GM19463 (cell line): ENCODE measurements at regions not wholly inside any gene's neighbourhood (a gene's known extent, or its start where the extent isn't known, plus 50 kb on each side); places are given as distances from the start of the nearest gene placed in this dataset.
A peak's percentile ranks its signal among the peaks of the same experiment; 100 is the strongest.

ENCODE experiments used
- ATAC-seq: cut with Tn5 transposase; IDR thresholded peaks from one replicate; pipeline ENCODE4 v1.9.1; 2021; ENCODE audit warnings: mild to moderate bottlenecking, moderate library complexity; ENCODE audit not compliant: unreplicated experiment

DNA sequence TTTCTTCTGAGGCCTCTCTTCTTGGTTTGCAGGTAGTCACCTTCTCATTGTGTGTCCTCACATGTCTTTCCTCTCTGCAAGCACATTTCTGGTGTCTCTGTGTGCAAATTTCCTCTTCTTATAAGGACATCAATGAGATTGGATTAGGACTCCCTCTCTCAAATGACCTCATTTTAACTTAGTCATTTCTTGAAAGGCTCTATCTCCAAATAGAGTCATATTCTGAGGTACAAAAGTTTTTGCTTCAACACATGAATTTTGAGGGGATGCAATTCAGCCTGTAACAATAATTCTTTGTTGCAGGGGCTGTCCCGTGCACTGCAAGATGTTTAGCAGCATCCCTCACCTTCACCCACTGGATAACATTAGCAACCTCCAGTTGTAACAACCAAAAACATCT is 115.0 kb upstream of the DCBLD2 start:
- ATAC-seq: no peak

DNA sequence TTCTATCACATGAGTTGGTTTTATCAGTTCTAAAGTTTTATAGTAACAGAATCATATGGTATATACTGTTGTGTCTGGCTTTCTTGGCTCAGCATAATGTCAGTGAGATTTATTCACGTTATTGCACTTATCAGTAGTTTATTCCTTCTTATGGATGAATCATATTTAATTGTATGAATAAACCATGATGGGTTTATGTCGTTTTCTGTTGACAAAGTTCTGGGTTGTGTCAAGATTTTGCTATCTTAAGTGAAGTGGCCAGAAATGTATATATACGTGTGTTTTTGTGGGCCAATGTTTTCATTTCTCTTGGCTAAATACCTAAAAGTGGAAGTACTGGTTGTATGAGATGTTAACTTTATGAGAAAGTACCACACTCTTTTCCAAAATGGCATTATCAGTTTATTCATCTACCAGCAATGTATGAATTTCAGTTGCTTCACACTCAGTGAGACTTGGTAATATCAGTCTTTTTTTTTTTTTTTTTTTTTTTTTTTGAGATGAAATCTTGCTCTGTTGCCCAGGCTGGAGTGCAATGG is 112.4 kb upstream of the DCBLD2 start:
- no peak for ATAC-seq

DNA sequence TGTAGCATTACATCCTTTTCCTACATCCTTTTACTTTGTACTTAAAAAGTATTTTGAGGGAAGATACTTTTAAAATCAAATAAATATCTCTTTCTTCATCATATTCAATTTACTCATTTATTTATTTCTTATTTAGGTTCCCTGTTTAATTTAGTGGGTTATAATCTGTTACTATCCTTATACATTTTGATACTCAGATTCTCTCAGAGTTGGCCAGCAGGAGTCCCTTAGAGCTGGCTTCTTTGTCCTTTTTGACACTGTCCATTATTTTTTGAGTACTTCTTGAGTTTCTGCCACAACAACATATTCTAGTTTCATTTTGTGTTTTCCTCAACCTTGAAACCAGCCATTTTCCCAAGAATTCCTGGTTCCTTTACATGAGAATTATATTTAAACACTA is 111.6 kb upstream of the DCBLD2 start:
- no peak for ATAC-seq

DNA sequence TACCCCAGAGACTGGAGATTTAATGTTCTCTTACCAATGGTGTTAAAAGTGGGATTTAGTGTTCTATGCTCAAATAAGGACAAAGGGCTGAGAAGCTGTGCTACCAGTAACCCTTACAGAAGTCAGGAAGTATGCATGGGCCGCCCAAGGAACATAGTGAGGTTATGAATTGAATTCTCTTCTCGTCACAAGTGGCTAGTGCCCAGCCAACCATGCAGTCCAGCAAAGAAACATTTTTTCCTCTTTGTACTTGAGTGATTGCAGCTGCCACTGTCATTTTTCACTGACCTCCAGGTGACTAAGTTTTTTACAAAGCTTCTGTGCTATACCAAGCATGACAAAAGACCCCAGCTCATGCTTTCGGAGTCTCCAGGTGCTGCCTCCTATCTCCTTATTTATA is 110.6 kb upstream of the DCBLD2 start:
- peak; percentile 86 for ATAC-seq

DNA sequence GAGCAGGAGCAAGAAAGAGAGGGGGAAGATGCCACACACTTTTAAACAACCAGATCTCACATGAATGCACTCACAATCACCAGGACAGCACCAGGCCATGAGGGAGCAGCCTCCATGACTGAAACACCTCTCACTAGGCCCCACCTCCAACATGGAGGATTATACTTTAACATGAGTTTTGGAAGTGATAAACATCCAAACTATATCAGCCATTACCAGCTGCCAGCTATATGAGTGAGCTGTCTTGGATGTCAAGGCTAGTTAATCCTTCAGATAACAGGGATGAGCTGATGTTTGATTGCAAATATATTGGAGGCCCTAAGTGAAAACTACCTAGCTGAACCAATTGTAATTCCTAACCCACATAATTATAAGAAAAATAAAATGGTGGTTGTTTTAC is 108.4 kb upstream of the DCBLD2 start:
- ATAC-seq: no peak

DNA sequence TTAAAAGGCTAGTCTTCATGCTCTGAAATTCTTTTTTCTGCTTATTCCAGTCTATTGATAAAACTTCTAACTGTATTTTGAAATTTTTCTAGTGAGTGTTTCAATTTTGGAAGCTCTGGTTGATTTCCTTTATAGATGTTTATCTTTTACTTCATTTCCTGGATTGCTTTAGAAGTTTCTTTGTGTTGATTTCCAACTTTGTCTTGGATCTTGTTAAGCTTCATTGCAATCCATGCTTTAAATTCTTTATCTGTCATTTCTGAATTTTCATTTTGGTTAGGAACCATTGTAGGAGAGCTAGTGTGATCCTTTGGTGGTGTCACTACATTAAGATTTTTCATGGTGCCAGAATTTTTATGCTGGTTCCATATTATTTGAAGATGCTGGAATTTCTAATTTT is 105.2 kb upstream of the DCBLD2 start:
- ATAC-seq: no peak

DNA sequence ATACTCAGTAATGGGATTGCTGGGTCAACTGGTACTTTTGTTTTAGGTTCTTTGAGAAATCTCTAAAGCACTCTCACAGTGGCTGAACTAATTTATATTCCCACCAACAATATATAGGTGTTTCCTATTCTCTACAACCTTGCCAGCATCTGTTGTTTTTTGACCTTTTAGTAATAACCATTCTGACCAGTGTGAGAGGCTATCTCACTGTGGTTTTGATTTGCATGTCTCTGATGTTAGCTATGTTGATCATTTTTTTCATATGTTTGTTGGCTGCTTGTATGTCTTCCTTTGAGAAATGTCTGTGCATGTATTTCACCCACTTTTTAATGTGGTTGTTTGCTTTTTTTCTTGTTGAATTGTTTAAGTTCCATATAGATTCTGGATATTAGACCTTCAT is 98.2 kb upstream of the DCBLD2 start:
- ATAC-seq: no peak

DNA sequence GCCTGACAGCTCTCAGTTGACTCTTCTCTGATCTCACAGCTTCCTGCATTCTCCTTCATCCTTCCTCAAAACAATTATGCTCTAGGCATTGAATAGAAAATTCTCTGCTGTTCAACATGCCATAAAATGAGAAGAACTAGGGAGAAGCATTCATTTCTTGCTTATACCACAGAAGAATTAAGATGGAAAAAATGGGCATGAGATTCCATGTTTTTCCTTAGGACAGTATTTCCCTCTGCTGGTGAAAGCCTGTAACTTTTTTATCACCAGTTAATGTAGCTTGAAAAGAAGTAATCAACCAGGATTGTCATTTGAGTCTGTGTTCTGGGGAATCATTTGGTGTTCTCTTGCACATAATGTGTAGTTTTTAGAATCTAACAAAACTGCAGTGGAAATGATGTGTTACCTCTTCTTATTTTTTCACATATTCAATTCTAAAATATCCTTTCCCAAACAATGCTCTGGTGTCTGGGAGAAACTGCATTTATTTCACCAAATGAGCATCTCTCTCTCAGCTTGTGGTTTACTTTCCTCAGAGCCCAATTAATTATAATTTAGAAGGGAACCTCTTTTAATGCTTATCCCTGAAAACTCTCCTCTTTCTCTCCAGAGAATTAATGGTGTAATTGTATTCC is 92.8 kb upstream of the DCBLD2 start:
- ATAC-seq: no peak

DNA sequence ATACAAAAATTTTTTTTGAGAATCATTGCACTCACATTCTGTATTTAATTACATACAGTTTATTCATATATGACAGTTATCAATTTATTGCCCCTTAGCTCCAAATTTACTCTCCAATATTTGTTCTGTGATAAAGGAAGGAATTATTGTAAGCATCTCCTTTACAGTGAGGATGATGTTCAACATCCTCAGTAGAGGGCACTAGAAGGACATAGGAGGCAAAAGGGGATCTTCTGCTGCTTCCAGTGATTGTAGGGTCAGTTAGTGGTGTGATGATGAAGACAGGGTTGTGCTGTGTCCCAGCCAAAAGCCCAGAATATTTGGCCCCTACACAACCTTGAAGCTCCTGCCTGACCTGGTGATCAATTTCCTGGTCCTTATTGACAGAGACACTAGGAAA is 89.9 kb upstream of the DCBLD2 start:
- ATAC-seq: no peak

DNA sequence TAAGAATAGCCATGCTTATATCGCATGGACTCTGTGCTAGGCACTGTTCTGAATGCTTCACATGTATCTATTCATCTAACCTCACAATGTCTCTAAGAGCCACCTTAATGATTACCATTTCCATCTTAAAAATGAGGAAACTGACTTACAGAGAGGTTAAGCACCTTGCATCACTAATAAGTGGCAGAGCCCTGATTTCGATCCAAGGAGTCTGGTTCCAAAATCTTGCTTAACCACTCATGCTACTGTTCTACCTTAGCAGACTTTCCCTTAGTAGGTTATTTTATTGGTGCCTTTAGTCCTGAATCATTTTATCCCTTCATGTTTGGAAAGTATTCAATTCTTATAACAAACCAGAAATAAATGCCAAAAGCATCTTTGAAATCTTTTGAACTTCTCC is 89.2 kb upstream of the DCBLD2 start:
- no peak for ATAC-seq

DNA sequence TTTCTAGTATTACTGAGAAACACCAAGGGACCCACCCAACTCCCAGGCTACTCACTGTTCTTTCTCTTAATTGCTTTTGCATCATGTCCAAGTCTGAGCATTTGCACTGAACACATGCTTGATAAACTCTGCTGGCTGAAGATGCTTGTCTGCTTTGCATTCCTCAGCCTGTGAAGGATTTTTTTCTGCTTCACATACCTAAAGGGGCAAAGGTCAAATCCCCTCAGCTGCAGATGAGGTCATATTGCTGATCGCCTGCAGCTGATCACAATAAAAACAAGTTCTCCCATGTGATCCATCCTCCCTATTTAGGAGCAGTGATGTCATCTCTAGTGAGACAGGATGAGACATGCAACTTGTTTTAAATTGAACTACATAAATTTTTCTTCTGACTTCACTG is 84.6 kb upstream of the DCBLD2 start:
- no peak for ATAC-seq

DNA sequence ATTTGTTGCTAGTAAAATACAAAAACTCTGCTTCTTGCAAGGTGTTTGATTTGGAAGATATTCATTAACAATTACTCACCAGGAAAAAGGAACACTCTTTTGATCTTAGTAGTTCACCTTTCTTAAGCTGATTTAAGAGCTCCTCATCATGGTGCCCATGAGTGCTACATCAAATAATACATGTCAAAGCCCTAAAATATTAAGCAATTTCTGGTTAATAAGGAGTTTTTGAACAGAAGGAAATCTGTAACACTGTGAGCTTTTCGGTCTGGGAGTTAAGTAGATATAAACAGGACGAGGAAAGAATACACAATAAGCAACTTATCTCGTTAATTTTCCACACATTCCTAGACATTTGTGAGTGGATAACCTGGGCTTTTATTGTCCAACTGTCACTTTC is 83.9 kb upstream of the DCBLD2 start:
- no peak for ATAC-seq

DNA sequence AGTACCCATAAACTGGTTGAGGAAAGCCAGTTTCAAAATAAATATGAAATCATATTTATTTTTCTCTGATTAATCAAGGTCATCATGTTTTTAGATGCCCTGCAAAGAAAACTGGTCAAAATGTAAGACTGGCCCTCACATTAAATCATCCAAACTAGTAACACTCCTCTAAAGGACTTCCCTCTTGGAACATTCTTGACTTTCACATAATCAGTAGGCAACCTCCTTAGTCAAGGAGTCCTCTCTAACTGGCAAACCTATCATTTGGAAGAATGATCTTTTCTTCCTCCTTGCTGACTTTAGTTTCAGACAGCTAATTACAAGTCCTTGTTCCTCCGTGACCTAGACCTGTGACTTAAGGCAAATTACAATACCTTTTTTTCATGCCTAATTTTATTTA is 82.5 kb upstream of the DCBLD2 start:
- no peak for ATAC-seq

DNA sequence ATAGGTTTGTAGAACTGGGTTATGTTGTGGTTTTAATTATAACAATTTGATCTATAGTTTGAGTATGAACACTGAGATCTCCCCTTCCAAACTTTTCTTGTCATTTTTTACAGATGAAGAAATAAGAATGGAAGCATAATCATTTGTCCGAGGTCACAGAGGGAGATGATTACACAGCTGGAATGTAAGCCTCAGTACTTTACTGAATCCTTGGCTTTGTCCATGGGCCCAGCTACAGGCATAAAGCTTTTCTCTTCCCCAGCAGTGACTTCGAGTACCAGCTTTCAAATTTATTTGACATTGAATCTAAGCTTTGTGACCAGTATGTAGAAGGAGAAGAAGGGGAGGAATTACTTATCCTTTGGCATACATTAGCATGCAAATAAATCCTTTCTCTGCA is 80.9 kb upstream of the DCBLD2 start:
- ATAC-seq: no peak

DNA sequence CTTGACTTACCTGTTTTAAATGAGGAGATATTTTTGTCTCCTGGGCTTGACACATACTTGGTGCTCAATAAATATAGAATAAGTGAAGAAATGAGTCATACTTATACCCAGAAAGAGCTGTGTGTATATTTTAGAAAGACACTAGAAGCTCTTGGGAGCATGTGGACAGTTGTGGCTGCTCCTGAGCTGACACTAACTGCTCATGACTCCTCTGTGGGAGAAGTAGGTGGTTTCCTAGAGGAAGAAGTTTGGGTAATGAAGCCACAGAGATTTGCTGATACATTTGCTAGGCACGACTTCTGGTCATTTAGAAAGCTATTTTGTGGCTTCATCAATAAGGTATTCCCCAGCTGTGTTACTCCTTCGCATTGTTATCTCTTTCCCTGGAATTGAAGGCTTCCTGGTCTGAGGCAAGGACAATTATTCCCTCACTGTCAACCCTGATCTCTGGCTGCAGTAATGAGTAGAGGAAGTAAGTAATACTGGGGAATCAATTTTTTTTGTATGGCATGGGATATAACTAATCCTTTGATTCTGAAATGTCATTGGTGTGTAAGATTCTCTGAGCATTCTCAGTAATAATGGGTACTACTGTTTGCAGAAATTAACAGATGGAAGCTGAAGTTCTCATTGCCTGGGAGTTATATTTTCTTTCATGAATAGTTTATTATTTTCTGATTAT is 79.6 kb upstream of the DCBLD2 start:
- peak; percentile 96 for ATAC-seq

DNA sequence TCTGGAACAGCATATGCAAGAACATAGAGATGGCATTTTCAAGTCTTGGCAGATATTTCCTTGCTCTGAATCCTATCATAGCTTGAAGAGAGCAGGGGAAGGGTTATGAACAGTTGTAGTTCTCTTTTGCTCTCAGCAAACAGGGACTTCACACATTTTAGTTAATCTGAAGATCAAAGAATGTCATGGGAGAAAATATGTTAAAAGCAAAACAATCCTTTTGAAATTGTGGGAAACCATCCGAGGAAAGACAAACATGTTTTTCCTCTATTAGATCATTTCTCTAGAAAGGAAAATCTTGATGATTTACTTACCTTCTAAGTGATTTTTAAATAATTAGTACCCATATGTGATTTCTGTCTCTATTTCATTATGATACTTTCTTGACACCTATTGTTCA is 77.8 kb upstream of the DCBLD2 start:
- no peak for ATAC-seq

DNA sequence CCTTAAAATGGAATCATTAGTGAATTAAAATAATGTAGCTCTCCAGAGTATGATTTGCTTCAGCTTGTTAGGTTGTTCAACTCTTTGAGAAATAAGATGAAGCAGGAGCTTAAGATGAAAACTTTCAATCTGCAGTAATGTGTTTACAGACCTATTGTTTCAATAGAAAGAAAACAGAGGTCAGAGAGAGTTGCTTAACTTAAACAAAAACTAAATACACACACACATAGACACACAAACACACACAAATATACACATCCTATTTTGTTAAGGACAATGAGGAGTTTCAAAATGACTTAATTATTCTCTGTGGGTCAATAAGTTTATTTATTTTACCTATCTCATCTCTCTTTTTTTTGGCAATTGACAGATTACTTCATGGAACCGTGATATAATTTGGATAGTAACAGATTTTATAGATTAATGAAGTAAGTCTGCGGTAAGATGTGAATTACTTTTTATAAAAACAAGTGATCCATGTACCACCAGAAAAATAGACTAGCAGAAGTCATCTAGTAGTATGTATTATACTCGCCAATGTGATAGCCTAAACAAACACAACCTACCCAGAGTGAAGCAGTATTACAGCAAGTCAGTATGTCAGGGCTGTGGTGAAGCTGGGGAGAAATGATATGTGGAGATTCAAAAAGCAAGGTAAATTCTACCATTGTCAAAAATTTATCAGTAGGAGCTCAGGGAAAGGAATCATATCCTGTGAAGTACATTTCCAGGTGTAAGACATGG is 76.7 kb upstream of the DCBLD2 start:
- no peak for ATAC-seq

DNA sequence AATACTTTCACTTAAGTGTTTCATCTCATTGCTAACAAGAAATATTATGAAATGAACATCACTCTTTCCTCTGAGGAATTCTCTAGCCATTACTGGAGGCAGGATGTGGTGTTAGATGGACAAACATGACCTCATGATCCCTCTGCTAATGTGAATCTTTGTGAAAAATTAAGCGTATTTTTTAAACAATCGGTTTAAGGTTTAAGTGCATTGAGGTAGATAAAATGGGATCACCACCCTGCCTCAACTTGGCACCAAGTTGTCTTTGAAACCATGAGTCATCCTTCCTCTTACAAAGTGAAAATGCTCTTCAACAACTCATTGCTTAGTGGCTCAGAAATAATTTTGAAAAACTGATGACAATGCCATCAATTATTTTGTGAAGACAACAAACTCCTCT is 76.0 kb upstream of the DCBLD2 start:
- peak; percentile 31 for ATAC-seq

DNA sequence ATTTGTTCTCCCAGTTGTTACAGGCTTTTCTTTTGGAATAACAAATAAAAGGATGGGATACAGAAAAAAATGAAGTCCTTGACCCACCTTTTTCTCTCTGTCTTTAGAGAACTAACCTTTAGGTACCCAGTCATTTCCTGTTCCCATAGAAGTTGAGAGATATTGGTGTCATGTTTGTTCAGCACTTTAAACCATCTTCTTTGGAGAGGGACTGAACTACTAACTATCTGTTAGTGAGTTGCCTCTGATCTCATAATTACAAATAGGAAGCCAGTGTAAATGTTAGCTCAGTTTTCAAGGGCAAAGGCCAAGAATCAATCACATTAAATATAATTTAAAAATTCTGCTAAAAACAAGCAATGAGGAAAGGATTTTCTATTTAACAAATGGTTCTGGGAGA is 72.9 kb upstream of the DCBLD2 start:
- no peak for ATAC-seq

DNA sequence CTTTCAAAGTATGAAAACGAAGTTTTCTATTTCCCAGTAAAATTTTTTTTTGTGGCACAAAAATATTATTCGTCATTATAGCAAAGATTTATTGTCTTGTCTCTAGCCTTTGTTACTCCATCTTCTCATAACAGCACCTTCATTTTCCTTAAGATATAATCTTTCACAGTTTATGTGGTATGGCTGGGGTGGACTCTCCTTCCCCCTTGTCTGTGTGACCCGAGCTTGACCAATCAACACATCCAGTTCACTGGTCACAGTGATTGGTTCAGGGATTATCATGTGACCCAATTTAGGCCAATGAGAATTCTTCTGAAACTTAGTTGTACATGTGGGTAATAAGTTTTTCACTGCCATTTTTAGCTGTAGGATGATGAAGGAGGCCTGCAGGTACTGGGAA is 71.2 kb upstream of the DCBLD2 start:
- ATAC-seq: no peak

DNA sequence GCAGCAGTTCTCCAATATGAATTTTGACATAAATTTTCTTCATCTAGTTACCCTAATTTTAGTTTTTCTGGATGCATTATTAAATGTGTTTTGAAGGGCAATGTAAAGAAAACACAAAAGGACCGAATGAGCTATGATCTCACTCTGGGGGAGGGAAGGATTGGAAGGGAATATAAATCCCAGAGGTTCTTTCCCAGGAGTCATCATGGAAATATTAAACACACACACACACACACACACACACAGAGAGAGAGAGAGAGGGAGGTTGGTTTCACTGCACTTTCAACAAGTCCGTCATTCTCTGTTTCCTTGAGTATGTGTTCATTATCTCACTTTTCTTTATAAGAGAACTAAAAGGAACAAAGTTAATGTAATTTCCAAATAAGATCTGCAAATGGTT is 70.7 kb upstream of the DCBLD2 start:
- ATAC-seq: no peak

DNA sequence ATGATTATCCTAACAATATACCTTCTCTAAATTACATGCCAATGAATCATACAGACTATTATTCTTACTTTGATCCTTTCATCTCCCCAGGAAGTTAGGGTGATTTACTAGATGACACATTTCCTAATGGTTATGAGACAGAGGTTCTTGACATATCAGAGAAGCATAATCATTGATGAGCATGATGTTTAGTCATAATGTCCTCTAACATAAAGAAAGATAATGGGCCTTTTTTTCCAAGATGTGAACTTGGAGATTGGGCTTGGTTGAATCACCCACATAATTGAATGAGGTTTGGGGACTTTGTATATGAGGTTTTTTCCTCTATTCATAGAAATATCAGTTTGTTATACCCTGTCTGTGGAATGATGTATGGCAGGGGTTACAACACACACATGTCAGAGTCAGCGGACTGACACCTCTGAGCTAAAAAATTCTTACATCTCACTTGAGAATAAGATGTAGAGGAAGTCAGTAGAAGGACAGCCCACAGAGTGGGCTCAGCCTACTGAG is 69.7 kb upstream of the DCBLD2 start:
- ATAC-seq: no peak
